NCI-H345 treated with DMSO at 0.1 percent for 48 hours (cell line): ENCODE measurements at regions not wholly inside any gene's neighbourhood (a gene's known extent, or its start where the extent isn't known, plus 50 kb on each side); places are given as distances from the start of the nearest gene placed in this dataset.

ENCODE experiments used
- DNase-seq: peaks from one replicate; lab custom pipeline; 2025; ENCODE audit not compliant: unreplicated experiment; lab: John Stamatoyannopoulos, UW

DNA sequence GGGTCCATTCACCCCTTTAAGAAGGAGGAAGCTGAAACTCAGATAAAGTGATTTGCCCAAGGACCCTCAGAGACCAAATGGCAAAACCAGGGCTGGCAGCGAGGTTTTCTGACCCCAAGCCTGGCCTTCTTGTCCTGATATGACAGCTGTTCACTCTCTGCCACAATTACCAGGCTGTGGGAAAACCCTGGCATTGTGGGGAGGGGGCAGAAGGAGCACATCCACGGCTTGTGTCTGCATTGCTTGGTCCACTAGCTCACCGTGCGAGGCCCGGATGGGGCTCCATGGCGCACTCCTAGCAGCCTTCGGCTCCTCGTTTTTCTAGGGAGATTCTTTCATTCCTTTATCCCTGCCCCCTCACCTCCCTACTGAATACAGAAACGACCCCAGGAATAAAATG lies 143.4 kb upstream of the SIX2 start:
- no peak for DNase-seq

DNA sequence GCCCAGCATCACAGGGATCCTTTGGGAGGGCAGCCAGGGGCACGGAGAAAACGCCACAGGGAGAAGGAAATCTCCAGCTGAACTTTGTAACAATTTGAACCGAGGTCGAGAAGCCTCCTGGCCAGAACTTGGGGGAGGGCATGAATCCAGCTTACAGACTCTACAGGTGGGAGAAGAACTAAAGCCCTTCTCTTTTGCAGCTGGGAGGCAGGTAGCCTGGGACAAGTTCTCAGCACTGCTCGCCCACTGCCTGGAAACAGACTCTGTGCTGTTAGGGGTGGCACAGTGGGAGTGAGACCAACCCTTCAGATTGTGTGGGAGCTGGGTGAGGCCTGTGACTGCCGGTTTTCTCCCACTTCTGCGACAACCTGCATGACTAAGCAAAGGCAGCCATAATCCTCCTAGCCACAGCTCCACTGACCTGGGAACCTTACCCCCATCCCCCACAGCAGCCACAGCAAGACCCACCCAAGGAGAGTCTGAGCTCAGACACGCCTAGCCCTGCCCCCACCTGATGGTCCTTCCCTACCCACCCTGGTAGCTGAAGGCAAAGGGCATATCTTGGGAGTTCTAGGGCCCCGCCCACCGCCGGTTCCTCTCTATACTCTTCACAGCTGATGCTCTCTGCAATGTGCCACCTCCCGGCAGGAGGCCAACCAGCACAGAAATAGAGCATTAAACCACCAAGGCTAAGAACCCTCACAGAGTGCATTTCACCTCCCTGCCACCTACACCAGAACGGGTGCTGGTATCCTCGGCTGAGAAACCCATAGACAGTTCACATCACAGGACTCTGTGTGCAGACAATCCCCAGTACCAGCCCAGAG lies 136.0 kb upstream of the SIX2 start:
- no peak for DNase-seq

DNA sequence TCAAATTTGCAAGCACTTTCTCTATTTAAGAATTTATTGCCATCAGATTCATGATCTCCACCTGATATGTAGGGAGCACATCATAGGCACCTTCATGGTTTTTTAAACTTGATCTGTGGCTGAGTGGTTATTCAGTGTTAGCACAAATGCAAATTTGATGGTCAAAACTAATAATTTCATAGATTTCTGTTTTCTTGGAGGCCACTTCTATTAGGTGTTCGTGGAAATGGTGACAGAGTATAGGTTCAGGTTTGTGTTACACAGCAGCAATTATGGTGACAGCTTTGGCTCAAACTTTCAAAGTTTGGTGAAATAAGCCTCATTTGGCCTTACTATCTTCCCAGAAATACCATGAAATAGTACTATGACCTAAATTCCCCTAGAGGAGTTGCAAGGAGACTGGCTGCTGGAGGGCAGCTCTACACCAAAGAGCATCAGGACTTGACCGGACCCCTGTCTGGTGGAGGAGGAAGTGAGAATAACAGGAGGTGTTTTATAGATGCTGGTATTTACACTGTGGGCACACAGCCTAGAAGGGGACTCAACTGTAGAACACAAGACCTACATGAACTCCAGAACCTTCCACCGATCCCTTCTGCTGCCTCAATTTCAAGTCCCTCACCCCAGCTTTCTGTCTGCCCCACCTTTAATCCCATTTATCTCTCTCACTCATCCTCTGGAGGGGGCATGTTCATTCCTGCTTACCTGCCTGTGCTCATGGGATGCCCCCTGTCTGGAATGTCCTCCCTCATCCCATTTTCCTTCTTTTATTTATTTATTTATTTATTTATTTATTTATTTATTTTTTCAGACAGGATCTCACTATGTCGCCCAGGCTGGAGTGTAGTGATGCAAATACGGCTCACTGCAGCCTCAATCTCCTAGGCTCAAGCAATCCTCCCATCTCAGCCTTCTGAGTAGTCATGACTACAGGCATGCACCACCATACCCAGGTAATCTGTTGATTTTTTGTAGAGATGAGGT lies 132.9 kb upstream of the SIX2 start:
- no peak for DNase-seq

DNA sequence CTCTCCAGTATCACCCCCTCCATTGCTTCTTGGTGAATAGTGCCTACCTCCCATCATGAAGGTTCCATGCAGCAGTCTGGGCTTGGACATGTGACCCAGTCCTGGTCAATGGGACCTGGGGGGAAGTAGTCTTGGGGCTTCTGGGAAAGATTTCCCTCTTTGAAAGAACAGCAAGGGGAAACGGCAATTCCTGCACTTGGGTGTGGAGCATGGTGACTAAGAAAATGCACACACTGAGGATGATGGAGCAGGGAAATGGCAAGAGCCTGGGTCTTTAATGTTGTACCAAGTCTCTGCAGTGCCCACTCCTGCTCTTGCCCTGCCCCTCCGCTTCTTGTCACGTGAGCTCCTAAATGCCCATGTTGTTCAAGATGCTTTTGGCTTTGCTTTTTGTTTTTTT lies 131.4 kb upstream of the SIX2 start:
- DNase-seq, result no peak

DNA sequence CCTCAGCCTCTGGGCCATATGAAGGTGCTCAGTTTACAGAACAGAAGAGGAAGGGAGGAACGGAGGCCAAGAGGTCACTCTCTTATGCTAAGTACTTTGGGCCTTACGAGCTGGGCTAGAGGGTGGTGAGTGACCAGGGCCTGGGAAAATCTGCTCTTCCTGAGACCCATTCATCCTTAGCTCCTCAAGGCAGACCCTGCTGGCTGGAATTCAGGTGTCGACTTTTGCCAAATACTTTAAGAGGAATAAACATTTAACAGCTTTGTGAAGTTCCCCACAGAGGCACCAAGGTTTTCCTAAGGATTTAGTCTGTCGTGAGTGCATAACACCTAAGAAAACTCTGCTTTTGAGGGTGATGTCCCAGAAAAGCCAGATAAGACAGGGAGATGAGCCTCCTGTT lies 129.7 kb upstream of the SIX2 start:
- DNase-seq, result no peak

DNA sequence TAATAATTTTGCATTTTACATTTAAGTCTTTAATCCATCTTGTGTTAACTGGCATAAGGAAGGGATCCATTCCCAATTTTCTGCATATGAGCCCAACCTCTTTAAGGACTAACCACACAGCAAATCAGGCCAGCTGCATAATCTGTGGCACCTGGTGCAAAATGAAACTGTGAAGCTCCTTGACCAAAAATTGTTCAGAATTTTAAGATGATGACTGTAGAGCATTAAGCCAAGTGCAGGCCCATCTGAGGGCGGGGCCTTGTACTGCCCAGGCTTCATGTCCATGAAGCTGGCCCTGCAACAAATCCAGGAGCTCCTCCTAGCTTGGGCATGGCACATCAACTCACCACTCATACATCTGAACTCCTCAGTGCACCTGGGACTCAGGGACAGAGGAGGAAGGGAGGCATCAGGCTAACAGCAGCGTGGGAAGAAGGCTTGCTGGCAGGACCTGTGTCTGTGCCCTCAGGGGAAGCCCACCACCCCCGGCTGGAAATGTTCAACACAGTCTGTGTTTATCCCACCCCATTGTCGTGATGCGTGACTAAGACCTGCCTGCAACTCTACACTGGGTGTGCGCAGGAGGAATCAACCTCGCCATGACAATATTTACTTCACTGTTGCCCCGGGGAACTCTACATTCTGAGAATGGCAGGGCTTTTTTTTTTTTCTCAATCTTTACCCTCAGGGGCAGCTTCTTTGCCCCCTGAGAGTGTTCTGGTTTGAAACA lies 128.9 kb upstream of the SIX2 start:
- DNase-seq, result no peak

DNA sequence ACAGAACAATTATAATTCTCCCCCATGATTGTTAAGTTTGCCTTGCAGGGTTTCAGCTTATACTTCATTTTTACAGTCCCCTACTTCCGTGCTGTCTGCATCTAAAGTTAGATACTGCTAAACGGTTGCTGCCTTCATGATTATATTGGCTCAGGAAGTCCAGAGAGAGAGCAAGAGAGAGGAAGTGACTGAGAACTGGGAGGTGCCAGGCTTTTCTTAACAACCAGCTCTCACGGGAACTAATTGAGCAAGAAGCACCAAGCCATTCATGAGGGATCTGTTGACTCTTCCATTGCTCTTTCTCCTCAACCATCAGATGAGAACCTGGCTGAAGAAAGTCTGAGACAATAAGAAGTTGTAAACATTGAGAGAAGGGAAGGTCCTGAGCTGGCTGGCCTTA lies 125.5 kb upstream of the SIX2 start:
- no peak for DNase-seq

DNA sequence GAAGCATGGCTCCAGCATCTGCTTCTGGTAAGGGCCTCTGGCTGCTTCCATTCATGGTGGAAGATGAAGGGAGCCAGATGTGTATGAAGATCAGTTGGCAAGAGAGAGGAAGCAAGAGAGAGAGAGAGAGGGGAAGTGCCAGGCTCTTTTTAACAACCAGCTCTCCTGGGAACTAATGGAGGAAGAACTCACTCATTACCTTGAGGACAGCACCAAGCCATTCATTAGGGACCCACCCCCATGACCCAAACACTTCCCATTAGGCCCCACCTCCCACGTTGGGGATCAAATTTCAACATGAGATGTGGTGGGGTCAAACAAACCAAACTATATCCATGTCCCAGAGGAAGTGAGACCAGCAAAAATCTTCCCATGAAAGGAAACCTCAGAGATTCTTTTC lies 124.8 kb upstream of the SIX2 start:
- no peak for DNase-seq

DNA sequence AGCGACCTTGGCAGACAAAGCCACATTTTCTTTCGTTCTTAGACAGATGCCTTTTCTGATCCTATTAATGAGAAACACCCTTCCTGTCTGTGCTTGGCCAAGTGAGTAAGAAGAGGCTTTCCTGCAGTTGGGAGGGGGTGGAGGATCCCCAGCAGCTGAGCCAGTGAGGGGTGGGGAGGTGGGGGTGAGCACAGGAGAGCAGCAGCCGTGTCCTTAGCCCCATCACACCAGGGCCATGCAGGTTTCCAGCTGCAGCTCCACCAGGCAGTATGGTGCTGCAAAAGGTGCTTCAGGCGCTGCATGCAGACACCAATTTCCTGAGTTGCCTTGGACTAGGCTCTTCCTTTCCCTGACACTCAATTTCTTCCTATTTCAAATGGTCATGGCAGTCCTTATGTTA lies 123.3 kb upstream of the SIX2 start:
- no peak for DNase-seq

DNA sequence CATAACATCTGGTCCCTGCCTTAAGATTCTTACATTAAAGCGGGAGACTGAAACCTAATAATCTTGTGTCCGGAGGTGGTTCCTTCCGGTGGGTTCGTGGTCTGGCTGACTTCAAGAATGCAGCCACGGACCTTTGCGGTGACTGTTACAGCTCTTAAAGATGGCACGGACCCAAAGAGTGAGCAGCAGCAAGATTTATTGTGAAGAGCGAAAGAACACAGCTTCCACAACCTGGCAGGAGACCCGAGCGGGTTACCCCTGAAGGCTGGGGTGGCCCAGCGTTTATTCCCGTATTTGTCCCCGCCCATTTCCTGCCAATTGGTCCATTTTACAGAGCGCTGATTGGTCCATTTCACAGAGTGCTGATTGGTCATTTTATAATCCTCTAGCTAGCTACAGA lies 122.3 kb upstream of the SIX2 start:
- no peak for DNase-seq

DNA sequence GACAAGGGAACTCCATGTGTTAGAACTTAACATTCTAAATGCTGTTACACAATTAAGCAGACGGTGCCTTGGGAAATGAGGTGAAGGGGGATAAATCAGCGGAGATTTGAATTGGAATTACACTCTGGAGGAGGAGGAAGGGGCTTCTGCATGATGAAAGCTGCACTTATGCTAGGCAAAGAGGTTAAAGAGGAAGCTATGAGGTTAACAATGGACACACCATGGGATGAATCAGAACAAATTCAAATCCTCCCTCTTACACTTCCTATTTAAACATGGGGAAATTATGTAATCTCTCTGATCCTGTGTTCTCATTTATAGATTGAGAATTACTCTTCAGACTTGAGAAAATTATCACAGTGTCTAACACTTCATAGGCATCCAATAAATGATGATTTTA lies 121.5 kb upstream of the SIX2 start:
- DNase-seq, result no peak

DNA sequence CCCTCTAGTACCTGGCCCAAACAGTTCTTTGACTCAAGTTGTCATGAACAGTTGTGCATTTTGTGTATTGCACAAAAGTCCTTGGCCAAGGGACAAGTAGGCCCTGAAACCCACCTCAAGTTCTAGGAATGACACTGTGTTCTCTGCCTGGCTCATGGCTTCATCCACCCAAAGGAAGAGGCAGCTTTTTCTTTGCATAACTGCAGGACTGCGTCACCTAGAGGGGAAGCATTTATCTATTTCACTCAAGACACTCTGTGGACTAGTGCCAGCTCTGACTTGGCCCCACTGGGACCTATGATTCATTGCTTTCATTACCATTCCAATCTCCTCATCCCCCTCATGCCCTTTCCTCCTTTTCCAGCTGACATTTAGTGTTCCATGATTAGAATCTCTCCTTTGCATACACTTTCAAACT lies 119.3 kb upstream of the SIX2 start:
- no peak for DNase-seq

DNA sequence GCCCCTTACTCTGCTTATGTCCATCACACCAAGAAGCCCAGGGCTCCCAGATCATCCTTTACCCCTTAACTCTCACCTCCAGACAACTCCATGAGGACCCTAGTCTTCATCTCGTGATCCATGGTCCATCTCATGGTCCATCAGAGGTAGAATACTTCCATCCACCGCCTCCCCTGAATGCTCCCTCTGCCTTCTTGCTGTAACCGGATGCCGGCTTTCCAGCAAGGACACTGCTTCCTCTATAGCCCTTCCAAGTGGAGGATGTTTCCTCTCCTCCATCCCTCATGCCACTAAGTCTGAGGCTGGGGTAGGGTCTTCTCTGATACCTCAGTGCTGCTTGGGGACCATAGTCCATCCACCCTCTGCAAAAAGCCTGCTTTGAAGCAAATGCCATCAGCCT lies 118.6 kb upstream of the SIX2 start:
- DNase-seq, result no peak

DNA sequence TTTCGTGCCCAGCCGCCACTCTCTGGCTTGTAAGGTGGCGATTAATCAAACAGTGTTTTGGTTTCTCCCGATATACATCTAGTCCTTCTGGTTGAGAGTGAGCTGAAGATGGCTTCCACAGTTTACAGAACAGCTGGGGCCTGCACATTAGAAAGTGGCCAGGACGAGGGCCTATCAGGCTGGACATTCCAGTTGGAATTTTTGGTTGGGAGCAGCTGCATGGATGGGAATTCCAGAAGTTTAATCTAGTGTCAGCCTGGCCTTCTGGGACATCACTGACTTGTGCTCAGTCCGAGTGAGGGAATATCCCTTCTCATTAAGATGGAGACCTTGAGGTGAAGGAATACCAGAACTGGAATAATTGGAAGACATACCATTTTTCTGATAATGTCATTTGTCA lies 118.1 kb upstream of the SIX2 start:
- DNase-seq, result no peak

DNA sequence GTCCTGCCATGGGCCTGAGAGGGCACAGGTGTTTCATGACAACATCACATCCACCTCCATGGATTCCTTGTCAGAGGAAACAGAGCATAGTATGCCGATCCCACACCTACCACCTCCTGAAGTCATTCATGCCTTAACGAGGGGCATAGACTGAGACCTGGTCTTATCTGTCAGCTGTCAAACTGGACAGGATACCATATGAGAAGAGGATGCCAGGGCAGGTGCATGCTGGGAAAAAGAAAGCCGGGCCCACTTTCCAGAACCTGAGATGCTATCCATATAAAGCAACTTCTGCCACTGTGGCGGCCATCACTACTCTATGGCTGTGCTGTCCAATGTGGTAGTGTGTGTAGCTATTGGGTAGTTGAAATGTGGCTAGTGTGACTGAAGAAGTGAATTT lies 116.0 kb upstream of the SIX2 start:
- DNase-seq, result no peak

DNA sequence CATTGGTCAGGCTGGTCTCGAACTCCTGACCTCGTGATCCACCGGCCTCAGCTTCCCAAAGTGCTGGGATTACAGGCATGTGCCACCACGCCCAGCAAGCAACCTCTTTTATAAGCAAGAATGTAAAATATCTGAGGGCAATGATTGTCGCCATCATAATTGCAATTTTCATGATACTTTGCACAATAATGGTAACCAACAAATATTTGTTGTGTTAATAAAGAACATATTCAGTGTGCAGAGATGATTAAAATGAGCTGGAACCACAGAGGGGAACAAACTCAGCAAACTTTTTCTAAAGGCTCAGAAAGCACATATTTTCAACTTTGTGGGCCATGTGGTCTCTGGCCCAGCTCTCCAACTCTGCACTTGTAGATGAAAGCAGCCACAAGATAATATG lies 115.2 kb upstream of the SIX2 start:
- no peak for DNase-seq

DNA sequence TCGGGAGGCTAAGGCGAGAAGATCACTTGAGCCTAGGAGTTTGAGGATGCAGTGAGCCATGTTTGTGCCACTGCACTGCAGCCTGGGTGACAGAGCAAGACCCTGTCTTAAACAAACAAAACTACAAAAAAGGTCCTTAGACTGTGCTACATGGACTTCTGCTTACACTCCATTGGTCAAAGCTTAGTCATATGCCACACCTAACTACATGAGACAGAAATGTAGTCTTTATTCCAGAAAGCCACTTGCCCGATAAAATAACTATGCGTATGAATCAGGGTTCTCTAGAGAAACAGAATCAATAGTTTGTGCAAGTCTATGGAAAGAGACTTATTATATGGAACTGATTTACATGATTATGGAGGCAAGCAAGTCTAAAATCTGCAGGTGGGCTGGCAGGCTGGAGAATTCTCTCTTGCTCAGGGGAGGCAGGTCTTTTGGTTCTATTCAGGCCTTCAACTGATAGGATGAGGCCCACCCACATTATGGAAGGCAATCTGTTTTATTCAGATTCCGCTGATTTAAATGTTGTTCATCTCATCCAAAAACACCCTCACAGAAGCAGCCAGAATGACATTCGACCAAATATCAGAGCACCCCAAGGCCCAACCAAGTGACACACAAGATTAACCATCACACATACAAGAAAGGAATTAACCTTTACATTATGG lies 114.4 kb upstream of the SIX2 start:
- DNase-seq, result no peak

DNA sequence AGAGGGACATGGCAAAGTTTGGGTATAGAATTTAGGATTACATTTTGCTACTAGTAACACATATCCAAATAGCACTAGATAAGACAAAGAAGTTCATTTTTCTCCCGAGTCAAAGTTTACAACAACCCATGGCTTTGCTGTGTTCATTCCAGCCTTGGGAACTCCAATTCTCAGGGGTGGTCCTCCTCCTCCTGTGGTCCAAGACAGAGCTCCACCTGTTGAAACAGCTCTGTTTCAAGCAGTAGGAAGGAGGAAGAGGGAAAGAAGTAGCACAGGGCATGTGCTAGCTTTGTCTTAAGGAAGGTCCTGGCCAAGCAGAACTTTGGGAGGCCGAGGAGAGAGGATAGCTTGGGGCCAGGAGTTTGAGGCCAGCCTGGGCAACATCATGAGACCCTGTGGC lies 113.8 kb upstream of the SIX2 start:
- DNase-seq, result no peak

DNA sequence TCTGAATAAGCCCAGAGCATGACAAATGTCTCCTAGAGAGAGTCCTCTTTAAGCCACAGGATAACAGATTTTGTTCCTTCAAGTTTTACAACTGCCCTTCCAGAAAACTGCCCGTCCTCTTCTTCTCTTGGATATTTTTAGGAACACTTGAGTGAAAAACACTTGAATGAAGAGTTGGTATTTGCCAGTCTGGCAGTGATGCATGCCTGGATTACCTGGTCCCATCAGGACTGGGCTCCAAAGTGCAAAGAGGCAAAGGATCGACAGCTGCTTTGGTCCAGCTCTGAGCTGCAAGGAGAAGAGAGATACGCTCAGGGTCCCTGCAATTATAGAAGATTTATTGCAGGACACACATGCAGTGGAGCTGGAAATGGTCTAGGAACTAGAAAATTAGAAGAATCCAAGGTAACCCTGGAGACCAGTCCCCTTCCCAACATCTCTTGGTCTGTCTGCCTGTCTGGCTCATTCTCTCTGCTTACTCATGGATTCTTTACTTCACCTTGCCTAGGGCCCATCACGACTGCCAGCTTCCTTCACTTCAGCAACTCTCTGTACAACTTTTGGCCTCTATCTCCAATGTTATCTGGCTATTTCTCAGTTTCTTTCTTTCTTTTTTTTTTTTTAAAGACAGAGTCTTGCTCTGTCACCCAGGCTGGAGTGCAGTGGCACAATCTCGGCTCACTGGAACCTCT lies 112.1 kb upstream of the SIX2 start:
- DNase-seq, result no peak

DNA sequence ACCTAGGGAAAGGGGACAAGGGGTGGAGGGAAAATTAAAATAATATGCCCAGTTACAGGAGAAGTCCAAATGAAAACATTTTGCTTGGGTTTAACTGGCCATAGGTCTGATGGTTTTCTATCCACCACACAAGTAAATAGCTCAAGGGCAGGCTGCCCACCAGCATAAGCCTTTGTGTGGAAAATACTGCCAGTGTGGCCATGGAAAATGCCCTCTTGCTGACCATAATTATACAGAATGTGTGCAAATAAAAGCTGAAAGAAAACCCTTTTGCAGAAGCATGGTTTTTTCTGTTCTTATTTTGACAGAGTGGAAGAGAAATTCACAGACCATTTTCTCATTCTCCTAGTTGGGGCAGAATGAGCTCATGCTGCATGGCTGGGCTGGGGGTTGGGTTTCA lies 111.3 kb upstream of the SIX2 start:
- no peak for DNase-seq
